ENCODE measurements at regions not wholly inside any gene's neighbourhood (a gene's known extent, or its start where the extent isn't known, plus 50 kb on each side); places are given as distances from the start of the nearest gene placed in this dataset.
"Not testable (repeated sequence)": the region's sequence is repeated elsewhere in the genome, so short reads cannot be mapped to it uniquely, and the experiment has no call there.

DNA sequence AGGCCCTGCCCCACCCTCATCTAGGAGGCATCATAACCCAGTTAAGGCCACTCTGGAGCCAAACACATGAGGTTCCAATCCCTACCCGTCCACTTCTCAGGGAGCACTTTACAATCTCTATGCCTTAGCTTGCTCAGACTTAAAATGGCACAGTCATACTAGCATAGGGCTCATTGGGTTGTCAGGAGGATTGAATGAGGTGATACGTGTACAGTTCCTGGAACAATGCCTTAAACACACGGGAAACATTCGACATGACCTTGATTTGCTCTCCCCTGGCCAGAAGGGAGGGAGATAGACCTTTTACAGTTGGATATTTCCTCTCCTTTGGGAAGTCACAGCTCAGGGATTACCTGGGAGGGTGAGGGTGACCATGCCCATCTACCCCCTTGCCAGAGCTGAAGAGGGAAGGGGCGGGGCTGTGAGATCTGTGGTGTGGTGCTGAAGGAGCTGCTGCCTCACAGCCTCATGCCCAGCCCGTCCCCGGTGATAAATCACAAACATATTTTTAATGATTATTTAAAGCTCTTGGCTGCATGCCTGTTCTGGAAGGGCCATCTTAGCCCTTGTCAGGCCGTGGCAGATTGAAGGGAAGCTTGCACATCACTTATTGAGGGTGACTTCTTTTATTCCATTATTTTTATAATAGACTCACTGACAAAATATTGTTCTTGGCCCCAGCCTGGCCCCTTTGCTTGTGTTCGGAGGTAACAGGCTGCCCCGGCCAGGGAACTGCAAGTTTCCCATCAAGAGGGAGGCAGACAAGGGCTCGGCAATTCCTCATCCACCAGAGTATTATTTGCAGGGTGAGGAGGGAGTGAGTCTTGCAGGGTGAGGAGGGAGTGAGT, 83.4 kb downstream of the FOXD2 start:
- Histone ChIP-seq H3K27ac (no peak overlapping the region), H3K4me3 (no peak overlapping the region)

DNA sequence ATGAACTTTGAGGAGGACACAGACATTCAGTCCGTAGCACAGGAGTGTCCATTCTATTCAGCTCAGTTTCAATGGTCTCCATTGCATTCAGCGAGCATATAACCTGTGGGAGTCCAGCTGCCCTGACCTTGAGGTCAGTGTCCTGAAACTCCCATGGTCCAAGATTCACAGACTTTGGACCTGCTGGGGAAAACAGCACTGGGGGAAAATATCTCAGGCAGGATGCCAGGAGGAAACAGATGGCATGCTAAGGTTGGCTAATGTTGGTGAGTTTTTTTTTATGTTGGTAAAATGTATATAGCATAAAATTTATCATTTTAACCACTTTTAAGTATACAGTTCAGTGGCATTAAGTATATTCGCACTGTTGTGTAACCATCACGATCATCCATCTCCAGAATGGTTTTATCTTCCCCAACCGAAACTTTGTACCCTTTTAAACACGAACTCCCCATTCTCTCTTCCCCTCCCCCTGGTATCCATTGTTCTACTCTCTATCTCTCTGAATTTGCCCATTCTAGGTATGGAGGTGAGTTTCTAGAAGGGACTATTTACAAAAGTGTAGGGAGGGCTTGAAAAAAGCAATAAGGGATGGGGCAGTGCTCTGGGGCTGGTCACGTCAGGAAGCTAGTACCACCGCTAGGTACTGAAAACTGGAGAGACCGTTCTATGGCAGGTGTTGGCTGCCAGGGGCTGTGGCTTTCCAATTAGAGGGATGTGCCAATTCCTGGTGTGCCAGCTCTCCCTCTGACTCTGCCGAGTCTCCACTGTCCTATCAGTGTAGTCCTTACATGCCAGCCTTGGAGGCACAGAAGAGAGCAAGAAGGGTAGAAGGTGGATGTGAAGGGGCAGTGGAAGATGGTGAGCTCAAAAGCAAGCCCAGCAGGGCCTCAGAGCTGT, 85.3 kb downstream of the FOXD2 start:
- Histone ChIP-seq H3K4me3 (no peak overlapping the region), H3K27ac (no peak overlapping the region)

DNA sequence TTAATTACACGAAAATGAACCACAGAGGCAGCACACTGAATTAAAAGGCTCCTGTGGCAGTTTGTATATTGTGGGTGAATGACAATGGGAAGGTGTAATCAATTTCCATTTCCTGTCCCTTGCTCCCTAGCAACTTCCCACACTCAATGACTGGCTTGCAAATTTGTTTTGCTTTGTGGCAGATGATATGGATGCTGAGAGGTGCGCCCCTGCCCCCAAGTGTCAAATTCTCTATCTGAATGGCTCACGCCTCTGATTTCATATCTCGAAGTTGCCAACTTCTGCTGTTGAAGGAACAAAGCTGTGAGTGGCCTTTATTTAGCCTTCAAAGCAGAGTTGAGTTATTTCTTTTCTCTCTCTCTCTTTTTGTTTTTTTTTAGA, 86.0 kb downstream of the FOXD2 start:
- Histone ChIP-seq H3K4me3 (no peak overlapping the region), H3K27ac (no peak overlapping the region)

GRCh38 chr1:47524272-47524671, 86.4 kb downstream of the FOXD2 start:
- no peak overlapping the region for H3K4me3 ChIP-seq
- H3K27ac ChIP-seq, result no peak overlapping the region

GRCh38 chr1:47527653-47528272, 89.9 kb downstream of the FOXD2 start:
- Histone ChIP-seq H3K27ac (no peak overlapping the region), H3K4me3 (no peak overlapping the region)

GRCh38 chr1:47529520-47530098, 91.8 kb downstream of the FOXD2 start:
- H3K4me3 ChIP-seq, result no peak overlapping the region
- H3K27ac ChIP-seq, result no peak overlapping the region

DNA sequence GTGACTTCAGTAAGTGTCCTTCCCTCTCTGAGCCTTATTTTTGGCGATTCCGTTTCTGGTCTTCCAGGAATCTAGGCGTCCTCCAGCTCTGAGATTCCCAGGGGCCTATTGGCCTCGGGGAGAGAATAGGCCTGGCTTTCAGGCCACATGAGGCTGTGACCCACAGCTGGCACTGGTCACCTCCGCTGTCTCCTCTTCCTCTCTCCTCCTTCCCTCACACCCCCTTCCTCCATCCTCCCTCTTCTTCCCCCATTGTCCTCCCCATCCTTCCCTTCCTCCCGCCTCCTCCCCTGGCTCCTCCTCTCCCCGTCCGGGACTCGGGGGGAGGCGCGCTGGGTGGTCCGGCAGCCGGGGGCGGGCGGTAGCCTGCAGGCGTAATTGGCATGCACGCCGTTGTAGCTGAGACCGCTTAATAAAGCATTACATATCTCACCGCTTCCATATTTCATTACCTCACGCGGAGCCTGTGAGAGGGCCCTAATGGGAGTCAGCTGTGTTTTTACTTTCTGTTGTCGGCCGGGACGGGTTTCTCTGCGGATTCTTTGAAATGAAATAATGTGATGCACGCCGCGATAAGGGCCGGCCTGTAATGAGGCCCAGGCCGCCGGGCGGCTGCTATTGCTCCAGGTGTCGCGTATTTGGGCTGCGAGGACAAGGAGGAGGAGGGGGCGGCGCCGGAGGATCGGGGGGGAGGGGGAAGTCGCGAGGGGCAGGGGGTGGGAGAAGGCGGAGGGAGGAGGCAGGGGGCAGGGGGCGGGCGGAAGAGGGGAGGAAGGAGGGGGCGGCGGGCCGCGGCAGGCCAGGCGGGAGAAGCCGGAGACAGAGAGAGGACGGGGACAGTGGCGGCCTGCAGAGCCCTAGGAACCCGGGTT, 95.3 kb downstream of the FOXD2 start:
- peak overlapping the region; percentile 2 to 34 (median 11) for H3K4me3 ChIP-seq
- peak overlapping the region in 2 of 21 experiments; percentile 35 to 77 for H3K27ac ChIP-seq

- peak overlapping the region in 2 of 21 experiments; percentile 35 to 77 for H3K27ac ChIP-seq
Measured at GRCh38 chr1:47533793-47534328, 96.0 kb downstream of the FOXD2 start.

GRCh38 chr1:47534436-47534835, 96.6 kb downstream of the FOXD2 start:
- no peak overlapping the region for H3K4me3 ChIP-seq
- H3K27ac ChIP-seq, result peak overlapping the region in 1 of 21 experiments; percentile 77

More at GRCh38 chr1:47533793-47534328, 96.0 kb downstream of the FOXD2 start:
- peak overlapping the region in 3 of 7 experiments; percentile 11 to 34 (median 21) for H3K4me3 ChIP-seq

GRCh38 chr1:47536646-47537118, 98.8 kb downstream of the FOXD2 start:
- no peak overlapping the region for H3K27ac ChIP-seq
- no peak overlapping the region for H3K4me3 ChIP-seq

- H3K27ac ChIP-seq, result no peak overlapping the region
- no peak overlapping the region for H3K4me3 ChIP-seq
Measured at GRCh38 chr1:47537268-47537667, 99.4 kb downstream of the FOXD2 start.

DNA sequence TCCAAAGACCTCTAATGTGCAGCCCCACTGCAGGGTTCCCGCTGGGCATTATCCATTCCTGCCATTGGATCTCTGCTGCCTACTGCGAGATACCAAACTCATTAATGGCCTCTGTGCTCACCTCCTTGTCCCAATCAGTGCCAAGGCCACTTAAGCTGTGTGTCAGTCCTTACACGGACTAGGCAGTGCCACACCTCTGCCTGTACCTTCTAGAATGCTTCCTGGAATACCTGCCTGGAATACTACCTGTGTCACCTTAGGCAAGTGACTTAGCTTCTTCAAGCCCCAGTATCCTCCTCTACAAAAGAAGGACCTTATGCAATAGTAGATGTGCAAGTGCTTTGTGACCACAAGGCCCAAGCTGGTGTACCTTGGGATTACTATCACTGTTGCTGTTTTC, 100.1 kb downstream of the FOXD2 start:
- Histone ChIP-seq H3K4me3 (no peak overlapping the region), H3K27ac (no peak overlapping the region)

GRCh38 chr1:47538530-47538929, 100.7 kb downstream of the FOXD2 start:
- not testable (repeated sequence) for H3K27ac ChIP-seq, H3K4me3 ChIP-seq

GRCh38 chr1:47541705-47542104, 103.9 kb downstream of the FOXD2 start:
- not testable (repeated sequence) for H3K27ac ChIP-seq, H3K4me3 ChIP-seq

DNA sequence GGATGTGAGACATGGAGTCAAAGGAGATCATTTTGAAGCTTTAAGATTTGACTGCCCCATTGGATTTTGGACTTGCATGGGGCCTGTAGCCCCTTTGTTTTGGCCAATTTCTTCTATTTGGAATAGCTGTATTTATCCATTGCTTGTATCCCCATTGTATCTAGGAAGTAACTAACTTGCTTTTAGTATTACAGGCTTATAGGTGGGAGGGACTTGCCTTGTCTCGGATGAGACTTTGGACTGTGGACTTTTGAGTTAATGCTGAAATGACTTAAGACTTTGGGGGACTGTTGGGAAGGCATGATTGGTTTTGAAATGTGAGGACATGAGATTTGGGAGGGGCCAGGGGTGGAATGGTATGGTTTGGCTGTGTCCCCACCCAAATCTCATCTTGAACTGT, 105.2 kb downstream of the FOXD2 start:
- not testable (repeated sequence) for H3K27ac ChIP-seq, H3K4me3 ChIP-seq

DNA sequence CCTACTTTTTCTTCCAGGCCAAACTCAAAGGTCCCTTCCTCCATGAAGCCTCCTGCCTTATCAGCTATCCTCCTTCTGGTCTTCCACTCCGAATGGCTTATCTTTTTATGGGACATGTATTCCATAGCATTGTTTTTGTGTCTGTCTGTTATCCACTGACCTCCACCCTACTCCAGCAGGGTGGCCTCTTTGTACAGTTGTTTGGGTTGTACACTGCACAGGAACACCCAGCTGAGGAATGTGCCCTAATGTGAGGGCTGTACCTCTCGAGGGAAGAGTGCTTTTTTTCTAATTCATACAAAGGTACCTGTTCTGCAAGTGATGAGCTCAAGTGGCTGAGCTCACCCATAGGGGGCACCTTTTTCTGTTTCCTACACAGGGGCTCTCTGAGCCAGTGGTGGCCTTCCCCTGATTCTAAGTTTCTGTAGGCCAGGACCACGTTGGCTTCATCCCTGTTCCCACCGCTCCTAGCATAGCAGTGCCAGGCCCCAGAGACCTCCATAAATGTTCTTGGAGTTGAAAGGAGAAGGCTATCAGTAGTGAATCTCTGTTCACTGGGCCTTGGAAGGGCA, 108.2 kb downstream of the FOXD2 start:
- no peak overlapping the region for H3K4me3 ChIP-seq

GRCh38 chr1:47547753-47548573, 110.1 kb downstream of the FOXD2 start:
- H3K27ac ChIP-seq, result no peak overlapping the region
- H3K4me3 ChIP-seq, result no peak overlapping the region

More for the DNA sequence above, 108.2 kb downstream of the FOXD2 start:
- no peak overlapping the region for H3K27ac ChIP-seq

All from skin epidermis (tissue), 12 donors.